Ovary (tissue), 7 donors: ENCODE measurements at regions not wholly inside any gene's neighbourhood (a gene's known extent, or its start where the extent isn't known, plus 50 kb on each side); places are given as distances from the start of the nearest gene placed in this dataset.
A peak's percentile ranks its signal among the peaks of the same experiment; 100 is the strongest.

Experiments
- DNase-seq, 5 donors: peaks; one replicate each; pipeline ENCODE4 v3.0.0-alpha.2; 2019 to 2020
- H3K27ac ChIP-seq, 2 donors: fragments of 200-600 bp; one replicate each; pipeline versions ENCODE4 v1.5.1 to v1.8.0; 2019 to 2022
- H3K27me3 ChIP-seq: fragments of 200-600 bp; one replicate; pipeline ENCODE4 v1.8.0; 2022
- H3K36me3 ChIP-seq: fragments of 200-600 bp; sonication (generic); one replicate; pipeline ENCODE4 v1.5.1; 2019
- H3K4me1 ChIP-seq: one replicate; pipeline ENCODE4 v1.8.1; 2013; ENCODE audit warnings: mild to moderate bottlenecking, moderate library complexity; ENCODE audit not compliant: insufficient read depth
- H3K4me3 ChIP-seq: fragments of 200-600 bp; sonication (generic); one replicate; pipeline ENCODE4 v1.5.1; 2017
- H3K9me3 ChIP-seq, 2 donors: fragments of 200-600 bp in 1 of 2; sonication (generic) in 1 of 2; one replicate each; pipeline versions ENCODE4 v1.5.1 to v1.8.1; 2013 to 2019; ENCODE audit warnings: mild to moderate bottlenecking in 1 of 2, moderate library complexity in 1 of 2
- EP300 ChIP-seq: sonication (generic); formaldehyde crosslinking; IDR thresholded peaks from one replicate; pipeline ENCODE4 v1.6.1; 2017; ENCODE audit warnings: antibody characterized with exemption
- POLR2A ChIP-seq: fragments of 450-650 bp; IDR thresholded peaks from one replicate; pipeline ENCODE4 v1.6.1; 2017; ENCODE audit warnings: antibody characterized with exemption, mild to moderate bottlenecking, moderate library complexity
- WGBS, 3 donors: extraction: QIAGEN DNeasy Blood & Tissue Kit in 1 of 3; methylation state at CpG; one replicate each; pipeline versions ENCODE4 v1.1.5 to v1.1.7; 2013 to 2017; 5-methylcytosine and 5-hydroxymethylcytosine counted together
- intact Hi-C, 4 donors: fragments of 100-400 bp; cut with DNase I; formaldehyde crosslinking; loops; one replicate each; pipeline versions ENCODE4 v1.11.0 to v1.15.1; 2022 to 2023
- TF ChIP-seq, protein P1 (sequence below), 3 donors: fragments of 450-650 bp in 2 of 3; fragments of 200-600 bp in 1 of 3; IDR thresholded peaks; one replicate each; pipeline versions ENCODE4 v1.5.1 to v1.8.0; 2016 to 2022; ENCODE audit warnings: antibody characterized with exemption in 3 of 3, mild to moderate bottlenecking in 1 of 3
- donor health status: DM: no; HTN: no; CAD: no; lungs with moderate emphysema.
- donor health status: DM: no; HTN: no; CAD: no.
- donor health status: Bipolar disorder and iron deficiency.
- donor health status: DM: no; HTN: no; CAD: no.
- donor health status: DM: yes; HTN: yes; CAD: no.

DNA sequence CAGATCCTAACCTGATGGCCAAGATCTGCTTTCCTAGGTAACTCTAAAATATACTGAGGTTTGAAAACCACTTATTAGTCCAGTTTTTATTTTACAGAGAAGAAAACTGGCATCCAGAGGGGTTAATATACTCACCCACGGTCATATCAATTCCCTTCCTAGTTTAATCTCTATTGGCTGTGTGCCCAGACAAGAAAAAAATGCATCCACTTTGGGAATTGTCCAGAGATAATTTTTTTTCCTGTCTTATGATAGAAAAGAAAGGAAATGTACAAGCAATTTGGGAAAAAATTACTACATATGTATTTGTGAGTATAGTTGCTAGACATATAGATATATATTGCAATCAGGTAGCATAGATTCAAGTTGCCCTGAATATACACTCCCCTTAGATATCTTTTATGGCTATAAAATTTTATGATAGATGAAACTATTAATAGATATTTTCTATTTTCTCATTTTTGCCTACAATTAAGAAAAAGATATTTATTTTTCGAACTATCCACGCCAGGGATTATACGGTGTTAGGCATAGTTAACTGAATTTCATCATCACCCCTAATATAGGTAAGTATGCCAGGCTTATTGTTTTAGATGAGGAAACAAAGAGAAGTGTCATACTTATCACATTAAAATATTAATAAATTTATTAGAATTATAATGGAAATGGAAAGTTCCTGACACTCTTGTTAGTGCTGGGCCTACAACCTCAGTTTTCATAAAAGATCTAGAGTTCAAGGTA is 100.5 kb upstream of the SLC38A2 start:
- Histone ChIP-seq H3K9me3 (no peaks in the 10 kb centered on the region), H3K27me3 (no peaks in the 10 kb centered on the region), H3K27ac (peak overlapping the region in 1 of 2 donors; percentile 84), H3K4me3 (no peak overlapping the region), H3K36me3 (no peaks in the 10 kb centered on the region), H3K4me1 (peaks cover 6% of the 10 kb centered on the region)
- no peak for TF ChIP-seq POLR2A
- no peak for TF ChIP-seq EP300
- TF ChIP-seq, protein P1, sequence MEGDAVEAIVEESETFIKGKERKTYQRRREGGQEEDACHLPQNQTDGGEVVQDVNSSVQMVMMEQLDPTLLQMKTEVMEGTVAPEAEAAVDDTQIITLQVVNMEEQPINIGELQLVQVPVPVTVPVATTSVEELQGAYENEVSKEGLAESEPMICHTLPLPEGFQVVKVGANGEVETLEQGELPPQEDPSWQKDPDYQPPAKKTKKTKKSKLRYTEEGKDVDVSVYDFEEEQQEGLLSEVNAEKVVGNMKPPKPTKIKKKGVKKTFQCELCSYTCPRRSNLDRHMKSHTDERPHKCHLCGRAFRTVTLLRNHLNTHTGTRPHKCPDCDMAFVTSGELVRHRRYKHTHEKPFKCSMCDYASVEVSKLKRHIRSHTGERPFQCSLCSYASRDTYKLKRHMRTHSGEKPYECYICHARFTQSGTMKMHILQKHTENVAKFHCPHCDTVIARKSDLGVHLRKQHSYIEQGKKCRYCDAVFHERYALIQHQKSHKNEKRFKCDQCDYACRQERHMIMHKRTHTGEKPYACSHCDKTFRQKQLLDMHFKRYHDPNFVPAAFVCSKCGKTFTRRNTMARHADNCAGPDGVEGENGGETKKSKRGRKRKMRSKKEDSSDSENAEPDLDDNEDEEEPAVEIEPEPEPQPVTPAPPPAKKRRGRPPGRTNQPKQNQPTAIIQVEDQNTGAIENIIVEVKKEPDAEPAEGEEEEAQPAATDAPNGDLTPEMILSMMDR (IDR thresholded peaks at IDR 0.05), result no peak
- intact Hi-C loops, result no loop called here
- DNase-seq, result no peak
- 22 to 27% (median 25%) methylated on average over 4 of the region's 4 CpGs for WGBS, 3 donors

DNA sequence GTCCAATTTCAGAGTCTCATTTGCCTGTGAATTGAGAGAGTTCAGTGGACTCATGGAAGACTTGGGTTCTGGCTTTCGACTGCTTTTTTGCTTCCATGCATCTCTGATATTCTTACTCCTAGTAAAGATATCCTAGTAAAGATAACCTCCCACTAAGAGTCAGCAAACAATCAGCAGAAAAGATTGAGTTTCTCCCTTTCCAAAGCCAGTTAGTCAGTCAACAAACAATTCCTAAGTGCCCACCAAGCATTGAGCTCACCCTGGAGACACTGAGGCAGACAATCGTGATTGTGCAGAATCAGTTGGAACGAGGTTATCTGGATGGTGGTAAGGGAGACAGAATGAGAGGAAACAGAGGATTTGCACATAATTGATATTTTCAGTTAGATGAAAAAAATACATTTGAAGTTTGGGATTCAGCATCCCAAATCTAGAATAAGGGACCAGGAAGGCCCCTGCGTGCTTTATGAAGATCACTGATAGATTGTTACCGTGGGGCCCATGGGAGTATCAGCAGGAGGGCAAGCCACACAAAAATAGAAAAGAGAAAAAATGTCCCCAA is 99.7 kb upstream of the SLC38A2 start:
- Histone ChIP-seq H3K27ac (no peak overlapping the region), H3K9me3 (no peaks in the 10 kb centered on the region), H3K27me3 (no peaks in the 10 kb centered on the region), H3K4me3 (no peak overlapping the region), H3K4me1 (peaks cover 6% of the 10 kb centered on the region), H3K36me3 (no peaks in the 10 kb centered on the region)
- intact Hi-C loops, result no loop called here
- DNase-seq, result no peak
- 57 to 79% (median 77%) methylated on average over 5 of the region's 5 CpGs for WGBS, 3 donors
- TF ChIP-seq POLR2A, result no peak
- TF ChIP-seq EP300, result no peak
- TF ChIP-seq, protein P1 (IDR thresholded peaks at IDR 0.05), result no peak

DNA sequence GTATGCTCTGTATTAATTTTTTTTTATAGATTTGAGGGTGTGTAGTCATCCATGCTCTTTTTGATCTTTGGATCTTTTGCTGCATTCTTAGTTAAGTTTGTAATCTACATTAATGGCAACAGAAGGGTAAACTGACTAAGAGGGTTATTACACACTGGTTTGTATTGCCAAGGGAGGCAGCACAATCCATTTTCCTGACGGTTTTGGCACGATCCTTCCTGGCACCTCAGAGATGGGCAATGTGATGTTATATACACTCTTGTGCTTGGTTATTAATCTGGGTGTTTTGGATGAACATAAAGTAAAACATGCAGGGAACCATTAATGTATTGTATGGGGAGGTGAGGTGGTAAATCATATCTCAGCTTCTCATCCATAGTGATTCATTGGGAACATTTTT is 98.8 kb upstream of the SLC38A2 start:
- Histone ChIP-seq H3K27ac (no peak overlapping the region), H3K4me3 (no peak overlapping the region), H3K4me1 (peaks cover 6% of the 10 kb centered on the region), H3K36me3 (no peaks in the 10 kb centered on the region), H3K27me3 (no peaks in the 10 kb centered on the region), H3K9me3 (no peaks in the 10 kb centered on the region)
- WGBS, 3 donors, result 84 to 95% (median 95%) methylated on average over 2 of the region's 2 CpGs
- TF ChIP-seq, protein P1 (IDR thresholded peaks at IDR 0.05), result no peak
- TF ChIP-seq POLR2A (no peak), EP300 (no peak)
- intact Hi-C loops, result no loop called here
- DNase-seq, result no peak

DNA sequence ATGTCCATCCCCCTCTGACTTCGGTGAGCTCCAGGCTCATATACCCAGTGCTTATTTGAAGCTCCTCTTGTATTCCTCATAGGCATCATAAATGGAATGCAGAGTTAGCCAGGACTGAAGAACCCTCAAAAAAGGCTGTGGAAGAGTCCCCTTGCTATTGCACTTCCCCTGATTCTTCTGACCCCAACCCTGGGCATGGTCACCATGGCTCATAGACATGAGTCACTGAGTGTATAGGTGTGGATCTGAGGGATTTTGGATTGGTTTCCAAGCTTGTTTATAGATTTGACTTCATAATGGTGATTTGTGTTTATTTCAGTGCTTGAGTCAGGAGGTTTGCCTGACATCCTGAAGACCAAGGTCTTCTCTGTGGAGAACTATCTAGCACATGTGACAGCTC is 98.4 kb upstream of the SLC38A2 start:
- Histone ChIP-seq H3K36me3 (no peaks in the 10 kb centered on the region), H3K9me3 (no peaks in the 10 kb centered on the region), H3K27me3 (no peaks in the 10 kb centered on the region), H3K27ac (no peak overlapping the region), H3K4me1 (peaks cover 6% of the 10 kb centered on the region), H3K4me3 (no peak overlapping the region)
- WGBS, 3 donors, result 42 to 55% (median 45%) methylated on average over 1 of the region's 1 CpG
- no peak for DNase-seq
- TF ChIP-seq, protein P1 (IDR thresholded peaks at IDR 0.05), result no peak
- no peak for TF ChIP-seq EP300
- TF ChIP-seq POLR2A, result no peak
- intact Hi-C loops, result no loop called here
